ENCODE measurements at regions not wholly inside any gene's neighbourhood (a gene's known extent, or its start where the extent isn't known, plus 50 kb on each side); places are given as distances from the start of the nearest gene placed in this dataset.
"Not testable (repeated sequence)": the region's sequence is repeated elsewhere in the genome, so short reads cannot be mapped to it uniquely, and the experiment has no call there.

- TF ChIP-seq CTCF, EZH2phosphoT487 (IDR thresholded peaks at IDR 0.05; ENCODE audit: low read length): not testable (repeated sequence)
Measured at GRCh38 chr3:28059199-28059598, 182.2 kb upstream of the CMC1 start.
